ENCODE measurements at regions not wholly inside any gene's neighbourhood (a gene's known extent, or its start where the extent isn't known, plus 50 kb on each side); places are given as distances from the start of the nearest gene placed in this dataset.
"Not testable (repeated sequence)": the region's sequence is repeated elsewhere in the genome, so short reads cannot be mapped to it uniquely, and the experiment has no call there.

- H3K4me3 Mint-ChIP-seq: no peak overlapping the region
- ATAC-seq (no peak), DNase-seq (no peak)
- intact Hi-C loops (cut with micrococcal nuclease): no loop called here
- Histone ChIP-seq H3K27me3 (ENCODE audit: control insufficient read depth, insufficient read depth, low read length) (no peaks in the 10 kb centered on the region), H3K4me3 (ENCODE audit: low read length) (no peak overlapping the region), H3K9me3 (ENCODE audit: control insufficient read depth, insufficient read depth, low read length) (no peaks in the 10 kb centered on the region), H3K4me1 (ENCODE audit: control insufficient read depth, insufficient read depth, low read length) (no peaks in the 10 kb centered on the region), H3K36me3 (ENCODE audit: control insufficient read depth, insufficient read depth, low read length) (no peaks in the 10 kb centered on the region), H3K27ac (ENCODE audit: low read length) (no peak overlapping the region)
- H3K4me1 Mint-ChIP-seq: no peaks in the 10 kb centered on the region
- H3K27ac Mint-ChIP-seq: no peak overlapping the region
- 94% methylated on average over 2 of the region's 3 CpGs for WGBS (ENCODE audit: insufficient coverage)
- H3K27me3 Mint-ChIP-seq (ENCODE audit: low read depth in 2 of 2): no peaks in the 10 kb centered on the region
- TF ChIP-seq CTCF (IDR thresholded peaks at IDR 0.05): no peak
- peaks cover 8 to 14% of the 10 kb centered on the region in 2 donors for H3K9me3 Mint-ChIP-seq
- no peaks in the 10 kb centered on the region for H3K36me3 Mint-ChIP-seq
Measured at GRCh38 chr12:83886479-83886878, 1026.1 kb downstream of the SLC6A15 start.

- H3K27me3 ChIP-seq (ENCODE audit: control insufficient read depth, insufficient read depth, low read length); H3K4me3 ChIP-seq (ENCODE audit: low read length); H3K36me3 ChIP-seq (ENCODE audit: control insufficient read depth, insufficient read depth, low read length); ATAC-seq; DNase-seq; H3K4me3 Mint-ChIP-seq; H3K4me1 ChIP-seq (ENCODE audit: control insufficient read depth, insufficient read depth, low read length); H3K27ac ChIP-seq (ENCODE audit: low read length); H3K27ac Mint-ChIP-seq; H3K27me3 Mint-ChIP-seq (ENCODE audit: low read depth in 2 of 2); H3K9me3 ChIP-seq (ENCODE audit: control insufficient read depth, insufficient read depth, low read length); H3K4me1 Mint-ChIP-seq; H3K36me3 Mint-ChIP-seq; intact Hi-C loops (cut with micrococcal nuclease): not testable (repeated sequence)
- 92% methylated on average over 20 of the region's 20 CpGs for WGBS (ENCODE audit: insufficient coverage)
- peaks cover 6 to 16% of the 10 kb centered on the region in 2 donors for H3K9me3 Mint-ChIP-seq
Measured at GRCh38 chr12:83870921-83871599, 1041.5 kb downstream of the SLC6A15 start.

GRCh38 chr12:83866477-83866876 is 1046.1 kb downstream of the SLC6A15 start:
- peaks cover 4% of the 10 kb centered on the region for H3K9me3 ChIP-seq (ENCODE audit: control insufficient read depth, insufficient read depth, low read length)
- no peaks in the 10 kb centered on the region for H3K36me3 Mint-ChIP-seq
- H3K27me3 ChIP-seq (ENCODE audit: control insufficient read depth, insufficient read depth, low read length): no peaks in the 10 kb centered on the region
- no peaks in the 10 kb centered on the region for H3K36me3 ChIP-seq (ENCODE audit: control insufficient read depth, insufficient read depth, low read length)
- H3K4me3 ChIP-seq (ENCODE audit: low read length): no peak overlapping the region
- no peak for TF ChIP-seq CTCF (IDR thresholded peaks at IDR 0.05)
- H3K4me3 Mint-ChIP-seq: no peak overlapping the region
- WGBS (ENCODE audit: insufficient coverage): 79% methylated on average over 4 of the region's 4 CpGs
- no peak overlapping the region for H3K27ac ChIP-seq (ENCODE audit: low read length)
- ATAC-seq (no peak), DNase-seq (no peak)
- no peak overlapping the region for H3K27ac Mint-ChIP-seq
- intact Hi-C loops (cut with micrococcal nuclease): no loop called here
- no peaks in the 10 kb centered on the region for H3K4me1 ChIP-seq (ENCODE audit: control insufficient read depth, insufficient read depth, low read length)
- H3K9me3 Mint-ChIP-seq: peaks cover 4% of the 10 kb centered on the region in 2 donors
- H3K27me3 Mint-ChIP-seq (ENCODE audit: low read depth in 2 of 2): no peaks in the 10 kb centered on the region
- no peaks in the 10 kb centered on the region for H3K4me1 Mint-ChIP-seq

GRCh38 chr12:83865431-83865830 is 1047.2 kb downstream of the SLC6A15 start:
- WGBS (ENCODE audit: insufficient coverage): 50% methylated on average over 1 of the region's 1 CpG
- no peaks in the 10 kb centered on the region for H3K27me3 Mint-ChIP-seq (ENCODE audit: low read depth in 2 of 2)
- ATAC-seq: no peak
- H3K4me3 ChIP-seq (ENCODE audit: low read length): no peak overlapping the region
- H3K4me1 Mint-ChIP-seq: no peaks in the 10 kb centered on the region
- H3K27me3 ChIP-seq (ENCODE audit: control insufficient read depth, insufficient read depth, low read length): no peaks in the 10 kb centered on the region
- intact Hi-C loops (cut with micrococcal nuclease): no loop called here
- no peaks in the 10 kb centered on the region for H3K36me3 Mint-ChIP-seq
- H3K27ac Mint-ChIP-seq: no peak overlapping the region
- peaks cover 4% of the 10 kb centered on the region in 2 donors for H3K9me3 Mint-ChIP-seq
- H3K27ac ChIP-seq (ENCODE audit: low read length): no peak overlapping the region
- H3K4me3 Mint-ChIP-seq: no peak overlapping the region
- H3K36me3 ChIP-seq (ENCODE audit: control insufficient read depth, insufficient read depth, low read length): no peaks in the 10 kb centered on the region
- peaks cover 7% of the 10 kb centered on the region for H3K9me3 ChIP-seq (ENCODE audit: control insufficient read depth, insufficient read depth, low read length)
- no peaks in the 10 kb centered on the region for H3K4me1 ChIP-seq (ENCODE audit: control insufficient read depth, insufficient read depth, low read length)
- no peak for DNase-seq
- no peak for TF ChIP-seq CTCF (IDR thresholded peaks at IDR 0.05)

Measured in natural killer cell (primary cell).